PFSK-1 (cell line): ENCODE measurements at regions not wholly inside any gene's neighbourhood (a gene's known extent, or its start where the extent isn't known, plus 50 kb on each side); places are given as distances from the start of the nearest gene placed in this dataset.

ENCODE experiments used
- FOXP2 ChIP-seq: optimal IDR thresholded peaks from 2 replicates; pipeline ENCODE3; 2011; ENCODE audit warnings: borderline replicate concordance, control low read depth, inconsistent platforms; ENCODE audit not compliant: insufficient read depth; ENCODE audit errors: extremely low read length, extremely low read depth
- POLR2AphosphoS5 ChIP-seq: IDR thresholded peaks from 2 replicates; pipeline ENCODE4 v1.6.1; 2012; ENCODE audit warnings: low read depth, mild to moderate bottlenecking, control low read depth, low read length, moderate library complexity
- REST ChIP-seq, 2 experiments: IDR thresholded peaks; 2 replicates each; pipeline versions ENCODE4 v1.6.1 to v1.8.0; 2011 to 2012; ENCODE audit warnings: low read depth in 2 of 2, low read length in 2 of 2, control low read depth in 1 of 2, inconsistent platforms in 1 of 2, mild to moderate bottlenecking in 1 of 2, moderate library complexity in 1 of 2; ENCODE audit not compliant: insufficient read depth in 1 of 2
- SIN3A ChIP-seq: IDR thresholded peaks from 2 replicates; pipeline ENCODE4 v1.6.1; 2012; ENCODE audit warnings: mild to moderate bottlenecking, low read length, moderate library complexity, borderline replicate concordance; ENCODE audit not compliant: insufficient read depth
- TAF1 ChIP-seq: IDR thresholded peaks from 2 replicates; pipeline ENCODE4 v1.6.1; 2012; ENCODE audit warnings: low read length, control low read depth, borderline replicate concordance; ENCODE audit not compliant: insufficient read depth

- TF ChIP-seq REST (IDR thresholded peaks at IDR 0.05; ENCODE audit: insufficient read depth in 1 of 2, low read depth in 2 of 2, low read length in 2 of 2) (no peak), POLR2AphosphoS5 (no peak), SIN3A (no peak), TAF1 (no peak), FOXP2 (no peak)
Observed at GRCh38 chr2:226409134-226409533, 390.5 kb downstream of the IRS1 start.

- TF ChIP-seq POLR2AphosphoS5 (no peak), REST (IDR thresholded peaks at IDR 0.05; ENCODE audit: insufficient read depth in 1 of 2, low read depth in 2 of 2, low read length in 2 of 2) (no peak), TAF1 (no peak), FOXP2 (no peak), SIN3A (no peak)
Observed at GRCh38 chr2:226408141-226408540, 391.5 kb downstream of the IRS1 start.

GRCh38 chr2:226407135-226407534, 392.5 kb downstream of the IRS1 start:
- TF ChIP-seq REST (IDR thresholded peaks at IDR 0.05; ENCODE audit: insufficient read depth in 1 of 2, low read depth in 2 of 2, low read length in 2 of 2), result no peak

DNA sequence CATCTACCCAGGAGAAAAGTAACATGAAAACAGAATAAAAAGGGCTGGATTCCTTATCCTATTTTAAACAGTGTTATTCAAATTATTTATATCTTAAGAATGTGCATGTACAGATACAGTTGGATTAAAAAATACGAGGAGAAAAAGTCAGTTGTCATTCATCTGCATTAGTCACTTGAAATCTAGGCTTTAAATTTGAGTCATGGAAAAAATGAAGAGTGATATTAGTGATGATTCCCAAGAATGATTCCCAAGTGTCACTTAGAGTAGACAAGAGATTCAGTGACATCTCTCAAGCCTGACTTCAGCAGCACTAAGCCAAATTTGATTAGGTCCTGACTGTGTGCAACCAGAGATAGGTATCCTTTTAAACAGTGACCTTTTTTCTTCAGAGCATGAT, 394.2 kb downstream of the IRS1 start:
- TF ChIP-seq POLR2AphosphoS5 (no peak), FOXP2 (no peak), REST (IDR thresholded peaks at IDR 0.05; ENCODE audit: insufficient read depth in 1 of 2, low read depth in 2 of 2, low read length in 2 of 2) (no peak), SIN3A (no peak), TAF1 (no peak)

DNA sequence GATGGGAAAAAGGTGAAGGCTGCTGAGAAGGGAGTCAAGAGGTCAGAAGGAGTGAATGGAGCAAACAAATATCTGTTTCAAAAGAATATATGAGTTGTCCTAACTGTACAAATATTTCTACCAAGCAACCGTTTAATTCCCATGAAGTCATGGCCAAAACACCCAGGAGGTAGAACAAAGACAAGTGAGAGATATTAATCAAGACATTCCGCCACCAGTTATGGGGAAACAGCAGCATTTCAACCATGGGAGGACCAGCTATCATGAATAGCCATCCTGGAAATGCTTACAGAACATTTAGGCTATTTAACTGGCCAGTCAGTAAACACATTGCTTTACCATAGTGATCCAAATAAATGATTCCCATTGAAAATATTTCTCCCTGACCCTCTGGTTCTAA, 396.3 kb downstream of the IRS1 start:
- no peak for TF ChIP-seq REST (IDR thresholded peaks at IDR 0.05; ENCODE audit: insufficient read depth in 1 of 2, low read depth in 2 of 2, low read length in 2 of 2)
- TF ChIP-seq SIN3A, result no peak
